IMR-90 (cell line): ENCODE measurements at regions not wholly inside any gene's neighbourhood (a gene's known extent, or its start where the extent isn't known, plus 50 kb on each side); places are given as distances from the start of the nearest gene placed in this dataset.

Experiments
- ATAC-seq: fragments of 200-7000 bp; cut with Tn5 transposase; 2 replicates; pipeline ENCODE4 v1.9.1; 2020; ENCODE audit warnings: low read depth, mild to moderate bottlenecking, moderate library complexity
- BruUV-seq: library from RNA; stranded (reverse); fragments of 400-500 nt; replicated peaks from 2 replicates; lab custom pipeline; 2021; lab: Mats Ljungman, UMichigan
- CTCF ChIA-PET: fragments of 300-600 bp; formaldehyde crosslinking; extraction: SDS; loops from one replicate; lab custom pipeline; 2021; ENCODE audit warnings: antibody characterized with exemption; lab: Yijun Ruan, JAX
- POLR2A ChIA-PET: fragments of 300-600 bp; sonication (Branson Sonifier 250); formaldehyde crosslinking; loops from one replicate; lab custom pipeline; 2022; ENCODE audit warnings: antibody characterized with exemption; ENCODE audit not compliant: unreplicated experiment; lab: Charles Lee
- DNase-seq: peaks from one replicate; pipeline ENCODE4 v3.0.0; 2013
- H2AFZ ChIP-seq: replicated peaks from 2 replicates; pipeline ENCODE3; 2013; ENCODE audit warnings: low read length, mild to moderate bottlenecking; ENCODE audit not compliant: poor library complexity
- H2AK5ac ChIP-seq: 2 replicates; pipeline ENCODE4 v1.6.1; 2013; ENCODE audit warnings: low read depth, low read length, inconsistent platforms
- H2AK9ac ChIP-seq: replicated peaks from 2 replicates; pipeline ENCODE3; 2013; ENCODE audit warnings: mild to moderate bottlenecking, low read depth, low read length, moderate library complexity; ENCODE audit not compliant: poor library complexity
- H2BK120ac ChIP-seq: 2 replicates; pipeline ENCODE4 v1.6.1; 2013; ENCODE audit warnings: low read depth, low read length, inconsistent platforms
- H2BK15ac ChIP-seq: 3 replicates; pipeline ENCODE4 v1.6.1; 2013; ENCODE audit warnings: low read depth, low read length, inconsistent platforms
- H2BK20ac ChIP-seq: 2 replicates; pipeline ENCODE4 v1.6.1; 2013; ENCODE audit warnings: low read depth, mild to moderate bottlenecking, inconsistent platforms, low read length, moderate library complexity
- H2BK5ac ChIP-seq: 2 replicates; pipeline ENCODE4 v1.6.1; 2013; ENCODE audit warnings: mild to moderate bottlenecking, low read depth, low read length, inconsistent platforms; ENCODE audit not compliant: poor library complexity, severe bottlenecking
- H3K14ac ChIP-seq: replicated peaks from 2 replicates; pipeline ENCODE4 v1.6.1; 2013; ENCODE audit warnings: low read depth, low read length, inconsistent platforms
- H3K18ac ChIP-seq: 2 replicates; pipeline ENCODE4 v1.6.1; 2013; ENCODE audit warnings: low read depth, low read length, control low read depth
- H3K23ac ChIP-seq: 2 replicates; pipeline ENCODE4 v1.6.1; 2013; ENCODE audit warnings: low read depth, low read length, inconsistent platforms
- H3K27ac ChIP-seq: 2 replicates; pipeline ENCODE4 v1.5.1; 2013; ENCODE audit warnings: mild to moderate bottlenecking, control low read depth, low read length; ENCODE audit not compliant: insufficient read depth
- H3K27me3 ChIP-seq: 2 replicates; pipeline ENCODE4 v1.6.1; 2013; ENCODE audit warnings: low read length; ENCODE audit not compliant: control insufficient read depth, insufficient read depth
- H3K36me3 ChIP-seq: 2 replicates; pipeline ENCODE4 v1.6.1; 2013; ENCODE audit warnings: low read length, mixed read lengths; ENCODE audit not compliant: control insufficient read depth, insufficient read depth
- H3K4ac ChIP-seq: 2 replicates; pipeline ENCODE4 v1.6.1; 2013; ENCODE audit warnings: low read depth, low read length, inconsistent platforms
- H3K4me1 ChIP-seq: 2 replicates; pipeline ENCODE4 v1.6.1; 2013; ENCODE audit warnings: low read length, mixed read lengths; ENCODE audit not compliant: control insufficient read depth, insufficient read depth
- H3K4me2 ChIP-seq: 2 replicates; pipeline ENCODE4 v1.6.1; 2013; ENCODE audit warnings: low read depth, mild to moderate bottlenecking, control low read depth, low read length, moderate library complexity
- H3K4me3 ChIP-seq: 2 replicates; pipeline ENCODE4 v1.5.1; 2013; ENCODE audit warnings: low read depth, mild to moderate bottlenecking, control low read depth, low read length, moderate library complexity; ENCODE audit not compliant: insufficient read depth
- H3K56ac ChIP-seq: 2 replicates; pipeline ENCODE4 v1.6.1; 2013; ENCODE audit warnings: low read length, inconsistent platforms; ENCODE audit not compliant: insufficient read depth; ENCODE audit errors: extremely low read depth
- H3K79me1 ChIP-seq, 2 experiments: 2 replicates each; pipeline ENCODE4 v1.6.1; 2013; ENCODE audit warnings: low read length in 2 of 2, inconsistent platforms in 1 of 2, low read depth in 1 of 2
- H3K9ac ChIP-seq: 2 replicates; pipeline ENCODE4 v1.6.1; 2013; ENCODE audit warnings: low read depth, low read length, control low read depth
- H3K9me1 ChIP-seq: 2 replicates; pipeline ENCODE4 v1.6.1; 2013; ENCODE audit warnings: low read length, inconsistent platforms; ENCODE audit not compliant: insufficient read depth
- H3K9me3 ChIP-seq: 2 replicates; pipeline ENCODE4 v1.6.1; 2013; ENCODE audit warnings: low read length; ENCODE audit not compliant: control insufficient read depth, insufficient read depth
- H4K20me1 ChIP-seq: 2 replicates; pipeline ENCODE4 v1.6.1; 2013; ENCODE audit warnings: low read length, inconsistent platforms; ENCODE audit not compliant: insufficient read depth
- H4K5ac ChIP-seq: 2 replicates; pipeline ENCODE4 v1.6.1; 2013; ENCODE audit warnings: mild to moderate bottlenecking, low read depth, low read length, control low read depth
- H4K8ac ChIP-seq, 2 experiments: 2 replicates each; pipeline ENCODE4 v1.6.1; 2013; ENCODE audit warnings: low read depth in 2 of 2, low read length in 2 of 2, control low read depth in 1 of 2, inconsistent platforms in 1 of 2
- H4K91ac ChIP-seq: 2 replicates; pipeline ENCODE4 v1.6.1; 2013; ENCODE audit warnings: low read depth, low read length, inconsistent platforms; ENCODE audit not compliant: insufficient read depth
- BHLHE40 ChIP-seq: fragments of 150-350 bp; IDR thresholded peaks from 2 replicates; pipeline ENCODE4 v1.6.1; 2016; ENCODE audit warnings: mild to moderate bottlenecking, low read depth, low read length
- CEBPB ChIP-seq: IDR thresholded peaks from 2 replicates; pipeline ENCODE4 v1.6.1; 2012; ENCODE audit warnings: low read depth, low read length, improper control_type of control experiment
- CHD1 ChIP-seq: IDR thresholded peaks from 2 replicates; pipeline ENCODE4 v1.6.1; 2012; ENCODE audit warnings: low read depth, low read length, improper control_type of control experiment
- ELK1 ChIP-seq: fragments of 150-350 bp; IDR thresholded peaks from 2 replicates; pipeline ENCODE4 v1.6.1; 2016; ENCODE audit warnings: low read depth, mild to moderate bottlenecking, low read length, moderate library complexity, borderline replicate concordance
- FOS ChIP-seq: fragments of 150-350 bp; IDR thresholded peaks from 2 replicates; pipeline ENCODE4 v1.6.1; 2016; ENCODE audit warnings: low read depth, low read length
- MAFK ChIP-seq: IDR thresholded peaks from 2 replicates; pipeline ENCODE4 v1.6.1; 2012; ENCODE audit warnings: low read depth, low read length, improper control_type of control experiment
- MAZ ChIP-seq: IDR thresholded peaks from 2 replicates; pipeline ENCODE4 v1.6.1; 2012; ENCODE audit warnings: low read depth, mild to moderate bottlenecking, low read length, improper control_type of control experiment, moderate library complexity, borderline replicate concordance
- MXI1 ChIP-seq: IDR thresholded peaks from 2 replicates; pipeline ENCODE4 v1.6.1; 2012; ENCODE audit warnings: low read depth, mild to moderate bottlenecking, low read length, moderate library complexity, borderline replicate concordance
- NFE2L2 ChIP-seq: fragments of 150-350 bp; IDR thresholded peaks from 2 replicates; pipeline ENCODE4 v1.6.1; 2016; ENCODE audit warnings: low read depth, mild to moderate bottlenecking, low read length
- POLR2A ChIP-seq: IDR thresholded peaks from 2 replicates; pipeline ENCODE4 v1.6.1; 2012; ENCODE audit warnings: mild to moderate bottlenecking, low read depth, low read length
- RAD21 ChIP-seq: IDR thresholded peaks from 2 replicates; pipeline ENCODE4 v1.6.1; 2012; ENCODE audit warnings: low read length, improper control_type of control experiment
- RCOR1 ChIP-seq: IDR thresholded peaks from 2 replicates; pipeline ENCODE4 v1.6.1; 2012; ENCODE audit warnings: mild to moderate bottlenecking, low read length, improper control_type of control experiment; ENCODE audit not compliant: insufficient replicate concordance
- RFX5 ChIP-seq: IDR thresholded peaks from 2 replicates; pipeline ENCODE4 v1.8.0; 2012; ENCODE audit warnings: low read depth, mild to moderate bottlenecking, low read length, moderate library complexity
- SMC3 ChIP-seq: fragments of 150-350 bp; IDR thresholded peaks from 2 replicates; pipeline ENCODE4 v1.6.1; 2016; ENCODE audit warnings: low read depth, mild to moderate bottlenecking, antibody characterized with exemption, low read length, moderate library complexity
- USF2 ChIP-seq: fragments of 150-350 bp; IDR thresholded peaks from 2 replicates; pipeline ENCODE4 v1.6.1; 2017; ENCODE audit warnings: mild to moderate bottlenecking, antibody characterized with exemption, low read length, low read depth
- WGBS, 2 experiments: methylation state at CpG; one replicate each; pipeline versions ENCODE4 v1.1.5 to v1.1.7; 2013; ENCODE audit warnings: missing lambda C conversion rate in 2 of 2; ENCODE audit not compliant: insufficient read length in 1 of 2; ENCODE audit errors: extremely low coverage in 2 of 2; 5-methylcytosine and 5-hydroxymethylcytosine counted together
- dilution Hi-C: fragments of 300-500 bp; cut with HindIII; formaldehyde crosslinking; loops from one replicate; pipeline ENCODE4 v1.14.3; 2018; ENCODE audit warnings: low sequenced_read_pairs; ENCODE audit not compliant: unreplicated experiment
- in situ Hi-C: fragments of 300-500 bp; cut with MboI; formaldehyde crosslinking; loops from 3 replicates; pipeline ENCODE4 v1.14.3; 2019; ENCODE audit warnings: low sequenced_read_pairs, inconsistent platforms, mixed read lengths
- intact Hi-C: fragments of 100-400 bp; cut with micrococcal nuclease; formaldehyde crosslinking; loops from 2 replicates; pipeline ENCODE4 v1.10.0; 2022
- TF ChIP-seq, protein P1 (sequence below): conservative IDR thresholded peaks from 2 replicates; pipeline ENCODE4 v1.5.1; 2012; ENCODE audit warnings: mild to moderate bottlenecking, low read depth, low read length, improper control_type of control experiment

DNA sequence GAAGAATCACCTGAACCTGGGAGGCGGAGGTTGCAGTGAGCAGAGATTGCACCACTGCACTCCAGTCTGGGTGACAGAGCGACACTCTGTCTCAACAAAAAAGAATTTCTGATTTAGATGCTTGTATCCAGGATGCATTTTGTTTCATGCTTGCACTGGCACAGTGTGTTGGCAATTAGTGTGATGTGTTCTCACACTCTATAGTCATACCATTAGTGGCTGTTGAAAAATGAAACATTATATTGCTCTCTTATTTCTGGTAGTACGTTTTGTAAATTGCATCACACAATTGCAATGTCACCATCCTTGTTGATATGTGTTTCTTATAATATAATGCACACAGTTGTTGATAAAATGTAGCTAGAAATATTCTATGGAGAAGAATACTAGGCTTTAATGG lies 51.3 kb upstream of the RMST start:
- DNase-seq (no peak), ATAC-seq (no peak)
- no peak overlapping the region for H4K91ac ChIP-seq
- no peak overlapping the region for H2AFZ ChIP-seq
- H3K14ac ChIP-seq = no peak overlapping the region
- H3K4ac ChIP-seq = no peak overlapping the region
- POLR2A ChIA-PET = no interaction called here
- H3K4me2 ChIP-seq = no peak overlapping the region
- WGBS, 2 experiments = no CpG with 5 or more reads among the region's 3 CpGs
- no peak overlapping the region for H4K8ac ChIP-seq
- H3K9me1 ChIP-seq = no peaks in the 10 kb centered on the region
- H3K56ac ChIP-seq = no peak overlapping the region
- intact Hi-C loops = no loop called here
- no peak overlapping the region for H3K18ac ChIP-seq
- H3K9me3 ChIP-seq = peaks cover 3% of the 10 kb centered on the region; the same call in 1 of the 2 replicates
- no peak overlapping the region for H2BK120ac ChIP-seq
- no peaks in the 10 kb centered on the region for H4K20me1 ChIP-seq
- H2AK9ac ChIP-seq = no peak overlapping the region
- no peak overlapping the region for H3K27ac ChIP-seq
- H2BK15ac ChIP-seq = no peak overlapping the region
- H3K4me1 ChIP-seq = no peaks in the 10 kb centered on the region
- no peaks in the 10 kb centered on the region for H3K36me3 ChIP-seq
- dilution Hi-C loops = no loop called here
- CTCF ChIA-PET = no interaction called here
- H3K27me3 ChIP-seq = no peaks in the 10 kb centered on the region
- no peak overlapping the region for H2BK20ac ChIP-seq
- no peak overlapping the region for H3K23ac ChIP-seq
- H2AK5ac ChIP-seq = no peak overlapping the region
- H3K9ac ChIP-seq = no peak overlapping the region
- H3K79me1 ChIP-seq = no peaks in the 10 kb centered on the region
- in situ Hi-C loops = no loop called here
- BruUV-seq = no TSS peak
- H2BK5ac ChIP-seq = no peak overlapping the region
- H3K4me3 ChIP-seq = no peak overlapping the region
- H4K5ac ChIP-seq = no peak overlapping the region
- TF ChIP-seq CHD1 (no peak), NFE2L2 (no peak), SMC3 (no peak), USF2 (no peak), ELK1 (no peak), RFX5 (no peak), MAZ (no peak), RAD21 (no peak), CEBPB (no peak), BHLHE40 (no peak), MXI1 (no peak), MAFK (no peak), POLR2A (no peak), RCOR1 (no peak), FOS (no peak)
- TF ChIP-seq, protein P1, sequence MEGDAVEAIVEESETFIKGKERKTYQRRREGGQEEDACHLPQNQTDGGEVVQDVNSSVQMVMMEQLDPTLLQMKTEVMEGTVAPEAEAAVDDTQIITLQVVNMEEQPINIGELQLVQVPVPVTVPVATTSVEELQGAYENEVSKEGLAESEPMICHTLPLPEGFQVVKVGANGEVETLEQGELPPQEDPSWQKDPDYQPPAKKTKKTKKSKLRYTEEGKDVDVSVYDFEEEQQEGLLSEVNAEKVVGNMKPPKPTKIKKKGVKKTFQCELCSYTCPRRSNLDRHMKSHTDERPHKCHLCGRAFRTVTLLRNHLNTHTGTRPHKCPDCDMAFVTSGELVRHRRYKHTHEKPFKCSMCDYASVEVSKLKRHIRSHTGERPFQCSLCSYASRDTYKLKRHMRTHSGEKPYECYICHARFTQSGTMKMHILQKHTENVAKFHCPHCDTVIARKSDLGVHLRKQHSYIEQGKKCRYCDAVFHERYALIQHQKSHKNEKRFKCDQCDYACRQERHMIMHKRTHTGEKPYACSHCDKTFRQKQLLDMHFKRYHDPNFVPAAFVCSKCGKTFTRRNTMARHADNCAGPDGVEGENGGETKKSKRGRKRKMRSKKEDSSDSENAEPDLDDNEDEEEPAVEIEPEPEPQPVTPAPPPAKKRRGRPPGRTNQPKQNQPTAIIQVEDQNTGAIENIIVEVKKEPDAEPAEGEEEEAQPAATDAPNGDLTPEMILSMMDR = no peak
